ENCODE measurements at regions not wholly inside any gene's neighbourhood (a gene's known extent, or its start where the extent isn't known, plus 50 kb on each side); places are given as distances from the start of the nearest gene placed in this dataset.
"Not testable (repeated sequence)": the region's sequence is repeated elsewhere in the genome, so short reads cannot be mapped to it uniquely, and the experiment has no call there.

- TF ChIP-seq, protein P1, sequence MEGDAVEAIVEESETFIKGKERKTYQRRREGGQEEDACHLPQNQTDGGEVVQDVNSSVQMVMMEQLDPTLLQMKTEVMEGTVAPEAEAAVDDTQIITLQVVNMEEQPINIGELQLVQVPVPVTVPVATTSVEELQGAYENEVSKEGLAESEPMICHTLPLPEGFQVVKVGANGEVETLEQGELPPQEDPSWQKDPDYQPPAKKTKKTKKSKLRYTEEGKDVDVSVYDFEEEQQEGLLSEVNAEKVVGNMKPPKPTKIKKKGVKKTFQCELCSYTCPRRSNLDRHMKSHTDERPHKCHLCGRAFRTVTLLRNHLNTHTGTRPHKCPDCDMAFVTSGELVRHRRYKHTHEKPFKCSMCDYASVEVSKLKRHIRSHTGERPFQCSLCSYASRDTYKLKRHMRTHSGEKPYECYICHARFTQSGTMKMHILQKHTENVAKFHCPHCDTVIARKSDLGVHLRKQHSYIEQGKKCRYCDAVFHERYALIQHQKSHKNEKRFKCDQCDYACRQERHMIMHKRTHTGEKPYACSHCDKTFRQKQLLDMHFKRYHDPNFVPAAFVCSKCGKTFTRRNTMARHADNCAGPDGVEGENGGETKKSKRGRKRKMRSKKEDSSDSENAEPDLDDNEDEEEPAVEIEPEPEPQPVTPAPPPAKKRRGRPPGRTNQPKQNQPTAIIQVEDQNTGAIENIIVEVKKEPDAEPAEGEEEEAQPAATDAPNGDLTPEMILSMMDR (IDR thresholded peaks at IDR 0.05) = not testable (repeated sequence)
- not testable (repeated sequence) for TF ChIP-seq POLR2A (IDR thresholded peaks at IDR 0.05)
These were observed 668.6 kb downstream of the SUCLG1 start for GRCh38 chr2:83790467-83790866.
